ENCODE measurements at regions not wholly inside any gene's neighbourhood (a gene's known extent, or its start where the extent isn't known, plus 50 kb on each side); places are given as distances from the start of the nearest gene placed in this dataset.
"Not testable (repeated sequence)": the region's sequence is repeated elsewhere in the genome, so short reads cannot be mapped to it uniquely, and the experiment has no call there.

- DNase-seq = no peak
These were observed 130.9 kb downstream of the DIRAS2 start for GRCh38 chr9:90511711-90512110.

- DNase-seq = no peak
These were observed 127.7 kb downstream of the DIRAS2 start for GRCh38 chr9:90514877-90515276.

GRCh38 chr9:90515510-90515909, 127.1 kb downstream of the DIRAS2 start:
- DNase-seq = no peak

- DNase-seq = no peak
These were observed 125.5 kb downstream of the DIRAS2 start for GRCh38 chr9:90517103-90517502.

GRCh38 chr9:90521811-90522570, 120.6 kb downstream of the DIRAS2 start:
- no peak for DNase-seq

GRCh38 chr9:90523958-90524357, 118.7 kb downstream of the DIRAS2 start:
- DNase-seq = no peak

- no peak for DNase-seq
These were observed 116.2 kb downstream of the DIRAS2 start for GRCh38 chr9:90526386-90526785.

- DNase-seq = not testable (repeated sequence)
These were observed 106.5 kb downstream of the DIRAS2 start for GRCh38 chr9:90536094-90536493.

- DNase-seq = no peak
These were observed 104.1 kb downstream of the DIRAS2 start for GRCh38 chr9:90538566-90538965.

GRCh38 chr9:90539286-90539685, 103.3 kb downstream of the DIRAS2 start:
- DNase-seq = no peak

GRCh38 chr9:90540734-90541133, 101.9 kb downstream of the DIRAS2 start:
- no peak for DNase-seq

GRCh38 chr9:90544488-90544887, 98.1 kb downstream of the DIRAS2 start:
- no peak for DNase-seq

GRCh38 chr9:90546200-90546599, 96.4 kb downstream of the DIRAS2 start:
- DNase-seq = no peak

GRCh38 chr9:90547896-90548295, 94.7 kb downstream of the DIRAS2 start:
- DNase-seq = no peak

GRCh38 chr9:90552317-90552716, 90.3 kb downstream of the DIRAS2 start:
- DNase-seq = no peak

GRCh38 chr9:90555351-90556057, 87.1 kb downstream of the DIRAS2 start:
- no peak for DNase-seq

GRCh38 chr9:90556897-90557675, 85.5 kb downstream of the DIRAS2 start:
- DNase-seq = no peak

- DNase-seq = no peak
These were observed 83.2 kb downstream of the DIRAS2 start for GRCh38 chr9:90559075-90560073.

All from CD4-positive, alpha-beta T cell treated with Interleukin-10 for 1 hour (primary cell).